A673 (cell line): ENCODE measurements at regions not wholly inside any gene's neighbourhood (a gene's known extent, or its start where the extent isn't known, plus 50 kb on each side); places are given as distances from the start of the nearest gene placed in this dataset.
A peak's percentile ranks its signal among the peaks of the same experiment; 100 is the strongest.

Experiments
- BruUV-seq: library from RNA; stranded (reverse); fragments of 400-500 nt; replicated peaks from 2 replicates; lab custom pipeline; 2021; lab: Mats Ljungman, UMichigan
- CTCF ChIA-PET: fragments of 300-600 bp; sonication (Branson Sonifier 250); formaldehyde crosslinking; loops from one replicate; lab custom pipeline; 2022; ENCODE audit warnings: antibody characterized with exemption; lab: Charles Lee
- POLR2A ChIA-PET: fragments of 300-600 bp; sonication (Branson Sonifier 250); formaldehyde crosslinking; loops from one replicate; lab custom pipeline; 2022; ENCODE audit warnings: antibody characterized with exemption; ENCODE audit not compliant: low non-redundant PET; lab: Charles Lee
- DNase-seq: peaks from one replicate; pipeline ENCODE4 v3.0.0-alpha.2; 2015; ENCODE audit warnings: low spot score
- H3K27ac ChIP-seq: fragments of 200-600 bp; sonication (generic); 2 replicates; pipeline ENCODE4 v1.5.1; 2016; ENCODE audit warnings: mixed run types, low read depth, mild to moderate bottlenecking, mixed read lengths, antibody characterized with exemption, low read length; ENCODE audit not compliant: poor library complexity, severe bottlenecking
- H3K27me3 ChIP-seq: fragments of 200-600 bp; sonication (generic); replicated peaks from 2 replicates; pipeline ENCODE4 v1.6.1; 2017; ENCODE audit warnings: mixed run types, low read depth, mild to moderate bottlenecking, mixed read lengths, antibody characterized with exemption, low read length; ENCODE audit not compliant: insufficient read depth, poor library complexity
- H3K36me3 ChIP-seq: fragments of 200-600 bp; sonication (generic); 2 replicates; pipeline ENCODE4 v1.6.1; 2016; ENCODE audit warnings: mixed run types, mild to moderate bottlenecking, mixed read lengths, antibody characterized with exemption, low read length; ENCODE audit not compliant: insufficient read depth, poor library complexity, severe bottlenecking
- H3K4me1 ChIP-seq: fragments of 200-600 bp; sonication (generic); 2 replicates; pipeline ENCODE4 v1.6.1; 2017; ENCODE audit warnings: mixed run types, mild to moderate bottlenecking, mixed read lengths, antibody characterized with exemption, low read length; ENCODE audit not compliant: insufficient read depth, poor library complexity, severe bottlenecking
- H3K4me3 ChIP-seq: fragments of 200-600 bp; sonication (generic); 2 replicates; pipeline ENCODE4 v1.5.1; 2016; ENCODE audit warnings: low read depth, mixed run types, mild to moderate bottlenecking, mixed read lengths, low read length; ENCODE audit not compliant: poor library complexity, severe bottlenecking
- H3K9me3 ChIP-seq: fragments of 200-600 bp; sonication (generic); 2 replicates; pipeline ENCODE4 v1.6.1; 2016; ENCODE audit warnings: mixed run types, low read depth, mild to moderate bottlenecking, mixed read lengths, antibody characterized with exemption, low read length; ENCODE audit not compliant: poor library complexity, severe bottlenecking
- EZH2 ChIP-seq: fragments of 200-600 bp; sonication (generic); IDR thresholded peaks from 2 replicates; pipeline ENCODE4 v1.6.1; 2017; ENCODE audit warnings: borderline replicate concordance, low read depth, mild to moderate bottlenecking, mixed read lengths, antibody characterized with exemption, low read length; ENCODE audit not compliant: poor library complexity, severe bottlenecking
- intact Hi-C: fragments of 100-400 bp; cut with micrococcal nuclease; formaldehyde crosslinking; loops from one replicate; pipeline ENCODE4 v1.10.0; 2022; ENCODE audit not compliant: unreplicated experiment
- TF ChIP-seq, protein P1 (sequence below): fragments of 300-800, 200-600 bp; sonication (generic); conservative IDR thresholded peaks from 2 replicates; pipeline ENCODE4 v1.5.1; 2017; ENCODE audit warnings: low read depth, mild to moderate bottlenecking, antibody characterized with exemption, low read length, moderate library complexity, mixed read lengths

DNA sequence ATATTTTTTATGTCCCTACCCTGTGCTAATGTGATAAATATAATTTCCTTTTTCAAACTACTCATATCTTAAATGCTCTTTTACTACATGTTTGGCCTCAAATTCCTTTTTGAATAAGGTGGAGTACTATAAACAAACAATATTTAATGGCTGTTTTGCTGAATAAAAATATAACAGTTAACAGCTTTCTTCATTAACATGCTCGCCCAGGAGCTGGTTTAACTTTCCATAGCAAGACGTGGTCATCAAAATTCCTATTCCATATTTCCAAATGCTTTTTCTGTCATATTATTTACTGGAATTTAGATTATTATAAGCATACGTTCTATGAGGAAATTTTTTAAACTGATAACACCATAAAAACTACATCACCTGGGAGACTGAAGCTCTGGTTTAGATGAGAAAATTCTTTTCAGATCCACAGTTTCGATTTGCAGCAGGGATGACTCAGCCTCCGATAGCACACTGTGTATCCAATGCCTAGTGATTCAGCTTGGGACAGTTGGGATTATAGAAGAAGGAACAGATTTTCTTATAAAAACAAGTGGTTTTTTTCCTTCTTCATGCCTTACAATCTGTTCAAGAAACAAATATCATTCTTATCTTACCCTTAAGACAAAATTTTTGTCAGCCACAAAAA lies 129.1 kb downstream of the FBXO8 start:
- ChIA-PET CTCF (no interaction called here), POLR2A (interaction anchor here (0.6 kb wide), 1 partner anchor 784 kb away, joined by 5 read pairs; the partner anchor contains the start of gene SAP30)
- peaks cover 61% of the 10 kb centered on the region for H3K4me1 ChIP-seq
- H3K9me3 ChIP-seq = no peaks in the 10 kb centered on the region
- DNase-seq = peak; percentile 80
- intact Hi-C loops = loop anchor here (2.0 to 5.0 kb wide), 2 partner anchors 352 to 737 kb away; no protein-coding TSS in a partner anchor
- BruUV-seq = TSS peak; percentile 85
- no peaks in the 10 kb centered on the region for H3K27me3 ChIP-seq
- peak overlapping the region; percentile 41 for H3K4me3 ChIP-seq
- no peak for TF ChIP-seq EZH2
- TF ChIP-seq, protein P1, sequence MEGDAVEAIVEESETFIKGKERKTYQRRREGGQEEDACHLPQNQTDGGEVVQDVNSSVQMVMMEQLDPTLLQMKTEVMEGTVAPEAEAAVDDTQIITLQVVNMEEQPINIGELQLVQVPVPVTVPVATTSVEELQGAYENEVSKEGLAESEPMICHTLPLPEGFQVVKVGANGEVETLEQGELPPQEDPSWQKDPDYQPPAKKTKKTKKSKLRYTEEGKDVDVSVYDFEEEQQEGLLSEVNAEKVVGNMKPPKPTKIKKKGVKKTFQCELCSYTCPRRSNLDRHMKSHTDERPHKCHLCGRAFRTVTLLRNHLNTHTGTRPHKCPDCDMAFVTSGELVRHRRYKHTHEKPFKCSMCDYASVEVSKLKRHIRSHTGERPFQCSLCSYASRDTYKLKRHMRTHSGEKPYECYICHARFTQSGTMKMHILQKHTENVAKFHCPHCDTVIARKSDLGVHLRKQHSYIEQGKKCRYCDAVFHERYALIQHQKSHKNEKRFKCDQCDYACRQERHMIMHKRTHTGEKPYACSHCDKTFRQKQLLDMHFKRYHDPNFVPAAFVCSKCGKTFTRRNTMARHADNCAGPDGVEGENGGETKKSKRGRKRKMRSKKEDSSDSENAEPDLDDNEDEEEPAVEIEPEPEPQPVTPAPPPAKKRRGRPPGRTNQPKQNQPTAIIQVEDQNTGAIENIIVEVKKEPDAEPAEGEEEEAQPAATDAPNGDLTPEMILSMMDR = no peak
- H3K36me3 ChIP-seq = no peaks in the 10 kb centered on the region
- peak overlapping the region; percentile 75 for H3K27ac ChIP-seq

DNA sequence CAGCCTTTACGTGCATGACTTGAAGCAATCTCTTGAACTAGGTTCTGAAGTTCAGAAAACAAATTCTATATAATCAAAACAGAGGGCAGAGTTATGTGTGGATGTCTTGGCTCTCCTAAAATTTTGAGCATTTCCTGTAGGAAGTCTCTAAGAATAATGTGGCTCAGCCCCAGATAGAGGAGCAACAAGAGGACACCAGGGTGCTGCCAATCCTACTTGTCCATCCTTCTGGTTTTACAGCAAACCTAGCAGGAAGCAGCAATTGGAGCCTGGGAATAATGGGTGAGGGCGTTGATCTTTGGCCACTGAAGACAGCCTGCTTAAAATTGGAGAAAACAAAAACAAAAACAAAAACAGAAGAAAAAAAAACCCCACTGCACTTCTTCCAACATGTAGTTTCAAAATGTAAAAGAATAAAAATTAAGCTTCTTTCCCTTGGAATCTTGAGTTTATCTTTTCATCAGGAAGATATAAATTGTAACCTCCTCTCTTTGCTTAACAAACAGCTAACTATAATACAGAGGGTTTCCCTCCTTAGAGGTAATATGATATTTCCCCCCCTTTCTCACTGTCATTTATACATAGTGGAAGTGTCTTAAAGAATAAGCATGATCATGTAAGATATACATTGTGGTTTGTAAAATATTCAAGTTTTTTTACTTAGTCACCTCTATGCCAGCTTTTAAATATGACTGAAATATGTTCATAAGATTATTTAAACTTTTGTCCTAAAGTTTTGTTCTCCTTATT lies 130.6 kb downstream of the FBXO8 start:
- Histone ChIP-seq H3K27ac (peak overlapping the region; percentile 78), H3K4me3 (peak overlapping the region; percentile 1), H3K4me1 (peaks cover 60% of the 10 kb centered on the region), H3K9me3 (no peaks in the 10 kb centered on the region), H3K36me3 (no peaks in the 10 kb centered on the region), H3K27me3 (no peaks in the 10 kb centered on the region)
- intact Hi-C loops = loop anchor here (5.0 kb wide), 1 partner anchor 736 kb away; no protein-coding TSS in a partner anchor
- BruUV-seq = TSS peak; percentile 12
- ChIA-PET CTCF (no interaction called here), POLR2A (no interaction called here)
- no peak for TF ChIP-seq EZH2
- DNase-seq = peak; percentile 81

DNA sequence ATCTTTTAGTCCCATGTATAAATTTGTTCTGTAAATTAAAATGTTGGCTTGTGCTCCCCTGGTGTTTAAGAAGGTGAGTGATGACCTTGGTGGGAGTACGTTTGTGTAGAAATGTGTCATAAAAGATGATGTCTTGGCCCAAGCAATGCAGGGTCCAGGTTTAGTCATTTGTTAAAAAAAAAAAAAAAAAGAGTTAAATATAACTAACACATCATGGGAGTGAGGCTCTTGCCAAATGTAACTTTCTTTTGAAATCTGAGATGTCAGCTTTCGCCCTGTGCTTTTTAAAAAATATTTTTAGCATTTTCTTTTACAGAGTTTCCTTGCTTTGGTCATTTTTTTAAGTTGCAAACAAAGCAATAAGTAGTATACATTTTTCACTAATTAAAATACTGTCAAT lies 135.6 kb downstream of the FBXO8 start:
- no peak overlapping the region for H3K27ac ChIP-seq
- H3K4me1 ChIP-seq = peaks cover 31% of the 10 kb centered on the region
- ChIA-PET POLR2A (no interaction called here), CTCF (no interaction called here)
- H3K4me3 ChIP-seq = no peak overlapping the region
- no TSS peak for BruUV-seq
- DNase-seq = no peak
- no peaks in the 10 kb centered on the region for H3K27me3 ChIP-seq
- TF ChIP-seq, protein P1 = no peak
- TF ChIP-seq EZH2 = no peak
- H3K9me3 ChIP-seq = no peaks in the 10 kb centered on the region
- no peaks in the 10 kb centered on the region for H3K36me3 ChIP-seq
- intact Hi-C loops = no loop called here
